ENCODE measurements at regions not wholly inside any gene's neighbourhood (a gene's known extent, or its start where the extent isn't known, plus 50 kb on each side); places are given as distances from the start of the nearest gene placed in this dataset.

GRCh38 chr1:30047576-30047975 is 675.8 kb downstream of the MATN1 start:
- peaks cover 2% of the 10 kb centered on the region for H3K27me3 ChIP-seq (ENCODE audit: control insufficient read depth, insufficient read depth, low read length)
- H3K4me3 ChIP-seq (ENCODE audit: low read depth, low read length): no peak overlapping the region
- no peak for DNase-seq (ENCODE audit: low read depth)
- H3K36me3 ChIP-seq (ENCODE audit: control insufficient read depth, insufficient read depth, low read length): no peaks in the 10 kb centered on the region
- TF ChIP-seq CTCF (IDR thresholded peaks at IDR 0.05; ENCODE audit: insufficient read depth, low read length, poor library complexity, severe bottlenecking): no peak

- H3K36me3 ChIP-seq (ENCODE audit: control insufficient read depth, insufficient read depth, low read length): no peaks in the 10 kb centered on the region
- no peak for DNase-seq (ENCODE audit: low read depth)
- H3K4me3 ChIP-seq (ENCODE audit: low read depth, low read length): no peak overlapping the region
- no peak for TF ChIP-seq CTCF (IDR thresholded peaks at IDR 0.05; ENCODE audit: insufficient read depth, low read length, poor library complexity, severe bottlenecking)
- H3K27me3 ChIP-seq (ENCODE audit: control insufficient read depth, insufficient read depth, low read length): peaks cover 2% of the 10 kb centered on the region
These were observed 676.6 kb downstream of the MATN1 start for GRCh38 chr1:30046751-30047150.

- H3K36me3 ChIP-seq (ENCODE audit: control insufficient read depth, insufficient read depth, low read length): no peaks in the 10 kb centered on the region
- H3K27me3 ChIP-seq (ENCODE audit: control insufficient read depth, insufficient read depth, low read length): peaks cover 2% of the 10 kb centered on the region
- TF ChIP-seq CTCF (IDR thresholded peaks at IDR 0.05; ENCODE audit: insufficient read depth, low read length, poor library complexity, severe bottlenecking): no peak
- DNase-seq (ENCODE audit: low read depth): no peak
- H3K4me3 ChIP-seq (ENCODE audit: low read depth, low read length): no peak overlapping the region
These were observed 677.9 kb downstream of the MATN1 start for GRCh38 chr1:30045304-30046090.

- no peak for TF ChIP-seq CTCF (IDR thresholded peaks at IDR 0.05; ENCODE audit: insufficient read depth, low read length, poor library complexity, severe bottlenecking)
These were observed 678.7 kb downstream of the MATN1 start for GRCh38 chr1:30044656-30045144.

GRCh38 chr1:30043731-30044408 is 679.5 kb downstream of the MATN1 start:
- no peak for TF ChIP-seq CTCF (IDR thresholded peaks at IDR 0.05; ENCODE audit: insufficient read depth, low read length, poor library complexity, severe bottlenecking)
- no peak for DNase-seq (ENCODE audit: low read depth)
- H3K27me3 ChIP-seq (ENCODE audit: control insufficient read depth, insufficient read depth, low read length): peaks cover 2% of the 10 kb centered on the region
- H3K36me3 ChIP-seq (ENCODE audit: control insufficient read depth, insufficient read depth, low read length): no peaks in the 10 kb centered on the region
- H3K4me3 ChIP-seq (ENCODE audit: low read depth, low read length): no peak overlapping the region

More at GRCh38 chr1:30044656-30045144, 678.7 kb downstream of the MATN1 start:
- no peak for DNase-seq (ENCODE audit: low read depth)
- H3K4me3 ChIP-seq (ENCODE audit: low read depth, low read length): no peak overlapping the region
- H3K27me3 ChIP-seq (ENCODE audit: control insufficient read depth, insufficient read depth, low read length): peaks cover 2% of the 10 kb centered on the region
- no peaks in the 10 kb centered on the region for H3K36me3 ChIP-seq (ENCODE audit: control insufficient read depth, insufficient read depth, low read length)

All from kidney epithelial cell (primary cell).